ENCODE measurements at regions not wholly inside any gene's neighbourhood (a gene's known extent, or its start where the extent isn't known, plus 50 kb on each side); places are given as distances from the start of the nearest gene placed in this dataset.
"Not testable (repeated sequence)": the region's sequence is repeated elsewhere in the genome, so short reads cannot be mapped to it uniquely, and the experiment has no call there.

DNA sequence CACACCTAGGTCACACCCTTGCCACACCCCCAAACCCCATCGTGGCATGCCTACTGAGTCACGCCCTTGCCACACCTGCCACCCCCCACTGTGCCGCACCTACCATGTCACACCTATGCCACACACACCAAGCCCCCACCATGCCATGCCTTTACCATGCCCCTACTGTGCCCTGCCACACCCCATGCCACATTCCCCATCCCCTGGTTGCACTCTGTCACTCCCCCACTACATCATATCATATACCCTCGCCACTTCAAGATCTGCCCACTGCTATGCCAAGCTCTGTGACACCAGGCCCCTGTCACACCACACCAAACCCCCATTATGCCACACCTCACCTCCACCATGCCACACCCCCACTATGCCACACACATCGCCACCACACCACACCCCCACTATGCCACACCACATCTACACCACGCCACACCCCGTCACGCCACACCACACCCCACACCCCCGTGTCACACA is 101.2 kb downstream of the OLFM1 start:
- intact Hi-C loops (cut with DNase I; ENCODE audit: low total_unique reads): no loop called here
- no peak overlapping the region for H3K4me3 ChIP-seq (ENCODE audit: low read depth, poor library complexity, severe bottlenecking)
- DNase-seq (ENCODE audit: low spot score in 2 of 2): no peak
- TF ChIP-seq, protein P1, sequence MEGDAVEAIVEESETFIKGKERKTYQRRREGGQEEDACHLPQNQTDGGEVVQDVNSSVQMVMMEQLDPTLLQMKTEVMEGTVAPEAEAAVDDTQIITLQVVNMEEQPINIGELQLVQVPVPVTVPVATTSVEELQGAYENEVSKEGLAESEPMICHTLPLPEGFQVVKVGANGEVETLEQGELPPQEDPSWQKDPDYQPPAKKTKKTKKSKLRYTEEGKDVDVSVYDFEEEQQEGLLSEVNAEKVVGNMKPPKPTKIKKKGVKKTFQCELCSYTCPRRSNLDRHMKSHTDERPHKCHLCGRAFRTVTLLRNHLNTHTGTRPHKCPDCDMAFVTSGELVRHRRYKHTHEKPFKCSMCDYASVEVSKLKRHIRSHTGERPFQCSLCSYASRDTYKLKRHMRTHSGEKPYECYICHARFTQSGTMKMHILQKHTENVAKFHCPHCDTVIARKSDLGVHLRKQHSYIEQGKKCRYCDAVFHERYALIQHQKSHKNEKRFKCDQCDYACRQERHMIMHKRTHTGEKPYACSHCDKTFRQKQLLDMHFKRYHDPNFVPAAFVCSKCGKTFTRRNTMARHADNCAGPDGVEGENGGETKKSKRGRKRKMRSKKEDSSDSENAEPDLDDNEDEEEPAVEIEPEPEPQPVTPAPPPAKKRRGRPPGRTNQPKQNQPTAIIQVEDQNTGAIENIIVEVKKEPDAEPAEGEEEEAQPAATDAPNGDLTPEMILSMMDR (IDR thresholded peaks at IDR 0.05): no peak
- no peak for TF ChIP-seq POLR2A (IDR thresholded peaks at IDR 0.05)
- 78 to 85% methylated on average over 9 of the region's 9 CpGs for WGBS, 2 donors

DNA sequence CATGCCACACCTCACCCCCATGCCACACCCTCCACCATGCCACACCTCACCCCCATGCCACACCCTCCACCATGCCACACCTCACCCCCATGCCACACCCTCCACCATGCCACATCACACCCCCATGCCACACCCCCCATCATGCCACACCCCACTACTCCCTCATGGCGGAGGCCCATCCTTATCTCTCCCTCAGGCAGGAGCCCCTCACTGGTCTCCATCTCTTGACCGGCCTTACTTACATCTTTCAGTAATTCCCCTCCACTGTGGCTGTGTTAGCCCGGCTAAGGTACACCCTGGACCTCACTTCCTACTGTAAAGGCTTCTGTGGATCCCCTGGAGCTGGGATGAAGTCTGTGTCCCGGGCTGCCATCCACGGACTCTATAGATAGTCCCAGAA is 102.0 kb downstream of the OLFM1 start:
- H3K4me3 ChIP-seq (ENCODE audit: low read depth, poor library complexity, severe bottlenecking): no peak overlapping the region
- 89 to 93% methylated on average over 5 of the region's 5 CpGs for WGBS, 2 donors
- intact Hi-C loops (cut with DNase I; ENCODE audit: low total_unique reads): no loop called here
- TF ChIP-seq, protein P1 (IDR thresholded peaks at IDR 0.05): no peak
- no peak for TF ChIP-seq POLR2A (IDR thresholded peaks at IDR 0.05)
- no peak for DNase-seq (ENCODE audit: low spot score in 2 of 2)

DNA sequence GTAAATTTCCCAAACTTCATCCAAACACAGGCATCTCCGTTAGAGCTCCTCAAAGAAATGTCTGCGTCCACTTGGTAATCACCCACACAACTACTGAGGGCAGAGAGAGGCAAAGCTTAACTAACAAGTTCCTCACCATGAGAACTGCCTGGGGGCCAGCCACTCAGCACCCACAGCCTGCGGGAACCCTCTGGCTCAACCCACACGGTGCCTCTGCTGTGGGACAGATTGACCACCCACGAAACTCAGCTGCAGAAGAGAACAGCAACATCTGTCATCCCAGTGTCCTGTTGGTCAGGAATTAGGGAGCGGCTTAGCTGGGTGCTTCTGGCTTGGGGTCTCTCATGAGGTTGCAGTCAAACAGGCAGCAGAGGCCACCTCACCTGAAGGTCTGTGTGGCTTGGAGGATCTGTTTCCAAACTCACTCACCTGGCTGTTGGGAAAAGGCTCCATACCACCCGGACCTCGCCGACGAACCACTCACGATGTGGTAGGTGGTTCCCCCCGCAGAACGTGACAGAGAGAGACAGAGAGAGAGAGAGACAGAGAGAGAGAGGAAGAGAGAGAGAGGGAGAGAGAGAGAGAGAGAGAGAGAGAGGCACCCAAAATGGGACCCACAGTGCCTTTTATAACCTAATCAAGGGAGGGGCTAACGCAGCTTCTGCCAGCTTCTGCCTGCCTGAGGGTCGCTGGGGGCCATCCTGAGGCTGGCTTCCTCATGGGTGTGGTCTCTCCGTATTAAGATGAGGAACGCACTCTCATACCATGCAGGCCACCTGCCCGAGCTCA is 103.5 kb downstream of the OLFM1 start:
- TF ChIP-seq, protein P1 (IDR thresholded peaks at IDR 0.05): no peak
- TF ChIP-seq POLR2A (IDR thresholded peaks at IDR 0.05): no peak
- H3K4me3 ChIP-seq (ENCODE audit: low read depth, poor library complexity, severe bottlenecking): no peak overlapping the region
- intact Hi-C loops (cut with DNase I; ENCODE audit: low total_unique reads): no loop called here
- no peak for DNase-seq (ENCODE audit: low spot score in 2 of 2)
- WGBS, 2 donors: 67 to 79% methylated on average over 18 of the region's 18 CpGs

DNA sequence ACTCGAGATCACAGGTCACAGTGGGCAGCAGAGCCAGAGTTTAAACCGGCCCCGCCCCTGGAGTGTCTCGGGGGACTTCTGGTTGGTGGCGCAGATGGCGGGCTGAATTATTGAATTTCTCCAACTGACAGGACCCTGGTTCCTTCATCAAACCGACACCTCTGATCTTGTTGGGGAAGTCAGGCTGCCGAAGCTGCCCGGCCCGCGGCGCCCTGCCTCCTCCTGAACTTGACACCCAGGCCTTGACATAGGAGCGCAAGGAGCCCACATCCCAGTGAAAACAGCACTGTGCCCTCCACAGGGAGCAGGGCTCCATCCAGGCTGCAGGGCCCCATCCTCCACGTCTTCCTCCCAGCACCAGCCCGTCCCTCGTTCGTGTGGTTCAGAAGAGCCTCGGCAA is 105.2 kb downstream of the OLFM1 start:
- no peak for DNase-seq (ENCODE audit: low spot score in 2 of 2)
- no peak overlapping the region for H3K4me3 ChIP-seq (ENCODE audit: low read depth, poor library complexity, severe bottlenecking)
- no peak for TF ChIP-seq POLR2A (IDR thresholded peaks at IDR 0.05)
- TF ChIP-seq, protein P1 (IDR thresholded peaks at IDR 0.05): no peak
- intact Hi-C loops (cut with DNase I; ENCODE audit: low total_unique reads): no loop called here
- 71 to 78% methylated on average over 18 of the region's 18 CpGs for WGBS, 2 donors

DNA sequence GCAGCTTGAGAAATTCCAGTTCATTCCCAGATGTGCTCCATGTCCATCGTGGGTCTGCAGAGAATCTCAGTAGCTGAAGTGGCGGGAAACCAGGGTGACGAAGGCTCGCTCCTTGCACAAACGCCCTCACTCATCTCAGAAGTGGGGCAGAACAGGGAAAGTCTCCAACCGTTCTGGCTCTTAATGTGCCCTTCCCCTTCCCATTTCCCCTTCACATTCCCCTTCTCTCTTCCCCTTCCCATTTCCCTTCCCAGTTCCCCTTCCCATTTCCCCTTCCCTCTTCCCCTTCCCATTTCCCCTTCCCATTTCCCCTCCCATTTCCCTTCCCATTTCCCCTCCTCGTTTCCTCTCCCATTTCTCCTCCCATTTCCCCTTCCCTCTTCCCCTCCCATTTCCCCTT is 108.5 kb downstream of the OLFM1 start:
- 65 to 73% methylated on average over 6 to 7 of the region's 7 CpGs for WGBS, 2 donors
- intact Hi-C loops (cut with DNase I; ENCODE audit: low total_unique reads); DNase-seq (ENCODE audit: low spot score in 2 of 2); H3K4me3 ChIP-seq (ENCODE audit: low read depth, poor library complexity, severe bottlenecking): not testable (repeated sequence)

DNA sequence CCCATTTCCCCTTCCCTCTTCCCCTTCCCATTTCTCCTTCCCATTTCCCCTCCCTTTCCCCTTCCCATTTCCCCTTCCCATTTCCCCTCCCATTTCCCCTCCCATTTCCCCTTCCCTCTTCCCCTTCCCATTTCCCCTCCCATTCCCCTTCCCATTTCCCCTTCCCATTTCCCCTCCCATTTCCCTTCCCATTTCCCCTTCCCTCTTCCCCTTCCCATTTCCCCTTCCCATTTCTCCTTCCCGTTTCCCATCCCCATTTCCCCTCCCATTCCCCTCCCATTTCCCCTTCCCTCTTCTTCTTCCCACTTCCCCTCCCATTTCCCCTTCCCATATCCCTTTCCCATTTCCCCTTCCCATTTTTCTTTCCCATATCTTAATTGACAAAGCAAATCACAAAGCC is 109.0 kb downstream of the OLFM1 start:
- no peak for TF ChIP-seq POLR2A (IDR thresholded peaks at IDR 0.05)
- TF ChIP-seq, protein P1 (IDR thresholded peaks at IDR 0.05): no peak
- H3K4me3 ChIP-seq (ENCODE audit: low read depth, poor library complexity, severe bottlenecking): no peak overlapping the region
- DNase-seq (ENCODE audit: low spot score in 2 of 2): no peak
- intact Hi-C loops (cut with DNase I; ENCODE audit: low total_unique reads): no loop called here
- 33 to 64% methylated on average over 1 of the region's 1 CpG for WGBS, 2 donors
